Neuronal stem cell (in vitro differentiated cells): ENCODE measurements at regions not wholly inside any gene's neighbourhood (a gene's known extent, or its start where the extent isn't known, plus 50 kb on each side); places are given as distances from the start of the nearest gene placed in this dataset.
A peak's percentile ranks its signal among the peaks of the same experiment; 100 is the strongest.

Experiments used
- DNase-seq: peaks from one replicate; pipeline ENCODE4 v3.0.0-alpha.2; 2013; ENCODE audit warnings: low spot score
- H2AFZ ChIP-seq: one replicate; pipeline ENCODE4 v1.6.1; 2013; ENCODE audit warnings: mild to moderate bottlenecking, low read length, inconsistent platforms
- H2AK5ac ChIP-seq: 2 replicates; pipeline ENCODE4 v1.6.1; 2013; ENCODE audit warnings: low read depth, mild to moderate bottlenecking, inconsistent platforms, low read length, moderate library complexity, mixed read lengths
- H2BK120ac ChIP-seq: 2 replicates; pipeline ENCODE4 v1.6.1; 2013; ENCODE audit warnings: low read depth, mild to moderate bottlenecking, inconsistent platforms, low read length, moderate library complexity, mixed read lengths
- H2BK12ac ChIP-seq: one replicate; pipeline ENCODE4 v1.6.1; 2013; ENCODE audit warnings: low read length, inconsistent platforms
- H2BK15ac ChIP-seq: 2 replicates; pipeline ENCODE4 v1.6.1; 2013; ENCODE audit warnings: mild to moderate bottlenecking, low read length, inconsistent platforms, mixed read lengths
- H2BK5ac ChIP-seq: one replicate; pipeline ENCODE4 v1.6.1; 2013; ENCODE audit warnings: inconsistent platforms, mild to moderate bottlenecking, low read length, moderate library complexity
- H3K14ac ChIP-seq: one replicate; pipeline ENCODE4 v1.6.1; 2013; ENCODE audit warnings: low read length, inconsistent platforms
- H3K18ac ChIP-seq: 2 replicates; pipeline ENCODE4 v1.6.1; 2013; ENCODE audit warnings: low read length, inconsistent platforms
- H3K23ac ChIP-seq: 2 replicates; pipeline ENCODE4 v1.6.1; 2013; ENCODE audit warnings: low read depth, mild to moderate bottlenecking, mixed read lengths, low read length, inconsistent platforms; ENCODE audit not compliant: poor library complexity
- H3K27ac ChIP-seq: replicated peaks from 3 replicates; pipeline ENCODE4 v1.5.1; 2013; ENCODE audit warnings: low read length, inconsistent platforms
- H3K27me3 ChIP-seq, 3 experiments: 2 replicates each; pipeline ENCODE4 v1.6.1; 2013; ENCODE audit warnings: low read length in 3 of 3, mild to moderate bottlenecking in 2 of 3, inconsistent platforms in 1 of 3, low read depth in 1 of 3, mixed read lengths in 1 of 3, moderate library complexity in 1 of 3; ENCODE audit not compliant: control insufficient read depth in 3 of 3, insufficient read depth in 3 of 3
- H3K36me3 ChIP-seq, 2 donors: replicated peaks in 1 of 2; 2 replicates each; pipeline ENCODE4 v1.6.1; 2013; ENCODE audit warnings: low read length in 2 of 2; ENCODE audit not compliant: control insufficient read depth in 2 of 2, insufficient read depth in 2 of 2
- H3K4ac ChIP-seq: 2 replicates; pipeline ENCODE4 v1.6.1; 2013; ENCODE audit warnings: inconsistent platforms, mild to moderate bottlenecking, low read length, moderate library complexity
- H3K4me1 ChIP-seq, 2 donors: 1 replicate in 1 of 2; 2 replicates in 1 of 2; pipeline ENCODE4 v1.6.1; 2013; ENCODE audit warnings: low read length in 2 of 2, low read depth in 1 of 2; ENCODE audit not compliant: control insufficient read depth in 2 of 2, insufficient read depth in 1 of 2
- H3K4me2 ChIP-seq: one replicate; pipeline ENCODE4 v1.6.1; 2013; ENCODE audit warnings: mild to moderate bottlenecking, low read length, inconsistent platforms; ENCODE audit not compliant: insufficient read depth, poor library complexity, severe bottlenecking
- H3K4me3 ChIP-seq, 2 donors: 2 replicates each; pipeline ENCODE4 v1.5.1; 2013; ENCODE audit warnings: low read length in 2 of 2, mild to moderate bottlenecking in 2 of 2, inconsistent platforms in 1 of 2, moderate library complexity in 1 of 2
- H3K79me1 ChIP-seq: one replicate; pipeline ENCODE4 v1.6.1; 2013; ENCODE audit warnings: low read depth, mild to moderate bottlenecking, inconsistent platforms, low read length, moderate library complexity
- H3K9ac ChIP-seq: one replicate; pipeline ENCODE4 v1.6.1; 2013; ENCODE audit warnings: mild to moderate bottlenecking, low read depth, low read length, inconsistent platforms; ENCODE audit not compliant: poor library complexity
- H3K9me3 ChIP-seq, 2 donors: replicated peaks in 1 of 2; 2 replicates each; pipeline versions ENCODE3 to v1.6.1; 2013; ENCODE audit warnings: low read length in 2 of 2, mild to moderate bottlenecking in 2 of 2, inconsistent platforms in 1 of 2, low read depth in 1 of 2, mixed read lengths in 1 of 2, moderate library complexity in 1 of 2; ENCODE audit not compliant: control insufficient read depth in 2 of 2, insufficient read depth in 1 of 2
- H4K8ac ChIP-seq: one replicate; pipeline ENCODE4 v1.6.1; 2013; ENCODE audit warnings: low read depth, mild to moderate bottlenecking, inconsistent platforms, low read length, moderate library complexity
- H4K91ac ChIP-seq: one replicate; pipeline ENCODE4 v1.6.1; 2013; ENCODE audit warnings: low read length, low read depth, mild to moderate bottlenecking, inconsistent platforms; ENCODE audit not compliant: poor library complexity
- WGBS, 2 donors: extraction: QIAGEN DNeasy Blood & Tissue Kit; methylation state at CpG; one replicate each; pipeline ENCODE4 v1.1.7; 2013; ENCODE audit warnings: missing lambda C conversion rate in 2 of 2, mixed read lengths in 1 of 2; ENCODE audit not compliant: insufficient read length in 2 of 2, insufficient replicate concordance in 1 of 2; ENCODE audit errors: extremely low coverage in 2 of 2; 5-methylcytosine and 5-hydroxymethylcytosine counted together

DNA sequence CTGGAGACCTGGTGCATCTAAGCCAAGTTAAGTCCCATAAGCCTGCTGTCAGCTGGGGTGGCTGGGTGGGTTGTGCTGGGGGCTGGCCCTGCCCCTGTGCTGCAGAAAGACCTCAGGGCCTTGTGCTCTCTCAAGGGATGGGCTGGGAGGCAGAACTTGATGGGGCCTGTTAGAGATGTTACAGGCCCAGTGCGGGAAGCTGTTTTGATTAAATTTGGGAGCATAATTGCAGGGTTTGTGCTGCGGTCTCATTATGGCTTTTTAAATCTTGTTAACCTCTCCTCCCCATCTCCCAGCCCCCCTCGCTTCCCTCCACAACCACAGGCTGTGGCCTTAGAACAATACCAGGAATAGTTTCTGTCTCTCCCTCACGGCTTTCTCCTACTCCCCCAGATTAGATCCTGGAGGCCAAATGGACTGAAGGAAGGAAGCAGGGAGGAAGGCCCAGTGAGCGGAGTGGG lies 87.6 kb upstream of the TLE3 start:
- H2AK5ac ChIP-seq = peak overlapping the region; percentile 71
- H2AFZ ChIP-seq = no peak overlapping the region
- H3K4me1 ChIP-seq = peaks cover 0 to 12% of the 10 kb centered on the region in 2 donors
- H3K9ac ChIP-seq = peak overlapping the region; percentile 34
- H4K8ac ChIP-seq = no peak overlapping the region
- H2BK12ac ChIP-seq = no peak overlapping the region
- no peak overlapping the region for H4K91ac ChIP-seq
- peak overlapping the region; percentile 56 for H2BK5ac ChIP-seq
- H3K4me3 ChIP-seq = no peak overlapping the region
- H3K27me3 ChIP-seq = no peaks in the 10 kb centered on the region
- no peak overlapping the region for H2BK120ac ChIP-seq
- H3K4me2 ChIP-seq = no peak overlapping the region
- H3K36me3 ChIP-seq = no peaks in the 10 kb centered on the region
- H3K79me1 ChIP-seq = no peaks in the 10 kb centered on the region
- no peaks in the 10 kb centered on the region for H3K9me3 ChIP-seq
- no peak overlapping the region for H3K4ac ChIP-seq
- no peak overlapping the region for H3K14ac ChIP-seq
- no peak overlapping the region for H3K27ac ChIP-seq
- peak overlapping the region; percentile 32 for H3K18ac ChIP-seq
- WGBS, 2 donors = no CpG with 5 or more reads among the region's 5 CpGs
- H2BK15ac ChIP-seq = peak overlapping the region; percentile 67
- no peak overlapping the region for H3K23ac ChIP-seq
- no peak for DNase-seq

DNA sequence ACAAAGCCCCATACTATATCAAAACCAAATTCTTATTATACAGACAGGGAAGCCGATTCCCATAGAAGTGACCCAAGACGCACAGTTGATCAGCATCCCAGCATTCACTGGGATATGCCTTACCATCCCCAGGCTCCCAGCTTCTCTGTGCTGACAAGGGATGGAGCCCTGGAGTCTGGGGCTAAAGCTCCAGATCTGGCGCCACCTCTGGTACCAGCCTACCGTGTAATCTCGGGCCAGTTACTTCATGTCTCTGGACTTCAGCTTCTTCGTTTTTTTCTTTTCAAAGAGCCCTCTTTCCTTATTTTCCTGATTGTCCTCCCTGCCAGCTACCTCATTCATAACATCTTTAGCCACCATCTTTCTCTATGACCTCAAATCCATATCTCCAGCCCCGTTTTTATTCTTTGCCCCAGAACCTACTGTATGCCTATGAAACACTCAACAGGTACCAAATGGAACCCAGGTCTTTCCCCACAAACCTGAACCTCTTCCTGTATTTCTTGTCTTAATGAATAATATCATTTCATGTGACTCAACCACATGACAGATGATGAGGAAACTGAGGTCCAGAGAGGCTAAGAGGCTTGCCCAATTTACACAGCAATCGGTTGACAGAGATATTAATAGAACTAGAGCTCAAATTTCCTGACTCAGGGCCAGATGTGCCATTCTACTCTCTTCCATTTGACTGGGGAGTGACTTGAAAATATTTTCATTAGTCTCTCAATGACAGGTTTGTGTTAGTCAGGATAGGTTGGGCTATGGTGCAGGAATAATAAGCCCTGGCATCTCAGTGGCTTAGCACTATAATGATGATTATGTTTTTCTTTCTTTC lies 85.4 kb upstream of the TLE3 start:
- no peak overlapping the region for H2BK15ac ChIP-seq
- no peaks in the 10 kb centered on the region for H3K36me3 ChIP-seq
- DNase-seq = no peak
- no peak overlapping the region for H4K91ac ChIP-seq
- H3K14ac ChIP-seq = no peak overlapping the region
- H3K4ac ChIP-seq = no peak overlapping the region
- H3K18ac ChIP-seq = no peak overlapping the region
- H4K8ac ChIP-seq = no peak overlapping the region
- no peak overlapping the region for H2BK12ac ChIP-seq
- no peaks in the 10 kb centered on the region for H3K79me1 ChIP-seq
- H3K4me3 ChIP-seq = no peak overlapping the region
- no CpG with 5 or more reads among the region's 8 CpGs for WGBS, 2 donors
- H3K23ac ChIP-seq = no peak overlapping the region
- no peak overlapping the region for H3K4me2 ChIP-seq
- peaks cover 0 to 10% of the 10 kb centered on the region in 2 donors for H3K4me1 ChIP-seq
- no peak overlapping the region for H3K27ac ChIP-seq
- H2AFZ ChIP-seq = no peak overlapping the region
- H3K9me3 ChIP-seq = no peaks in the 10 kb centered on the region
- H3K9ac ChIP-seq = no peak overlapping the region
- H3K27me3 ChIP-seq = no peaks in the 10 kb centered on the region
- no peak overlapping the region for H2AK5ac ChIP-seq
- H2BK5ac ChIP-seq = no peak overlapping the region
- no peak overlapping the region for H2BK120ac ChIP-seq

DNA sequence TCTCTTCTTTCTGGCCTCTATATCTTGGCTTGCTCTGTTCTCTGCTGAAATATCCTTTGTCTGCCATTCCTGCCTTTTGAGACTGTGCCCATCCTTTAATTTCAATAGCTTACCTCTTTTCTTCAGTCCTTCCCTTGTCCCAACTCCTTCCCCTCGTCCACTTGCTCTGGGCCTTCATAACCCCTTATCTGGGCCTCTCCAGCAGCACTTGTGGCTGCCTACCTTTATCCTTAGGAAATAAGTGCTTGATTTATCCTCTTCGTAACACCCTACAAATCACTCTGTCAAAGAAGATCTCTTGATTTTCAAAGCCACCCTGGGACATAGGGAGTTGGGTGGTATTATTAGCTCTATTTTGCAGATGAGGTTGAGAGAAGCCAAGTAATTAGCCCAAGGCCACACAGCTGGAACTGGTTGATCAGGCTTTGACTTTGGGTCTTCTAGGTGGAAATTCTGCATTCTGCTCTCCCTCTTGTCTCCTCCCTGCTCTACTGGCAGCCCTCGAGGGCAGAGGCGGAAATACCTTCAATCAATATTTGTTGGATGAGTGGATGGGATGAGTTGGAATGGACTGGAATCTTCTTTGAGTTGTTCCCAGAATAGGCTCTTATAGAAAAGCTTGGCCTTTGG lies 84.0 kb upstream of the TLE3 start:
- H4K91ac ChIP-seq = no peak overlapping the region
- H2BK120ac ChIP-seq = no peak overlapping the region
- no peak overlapping the region for H3K14ac ChIP-seq
- H3K27ac ChIP-seq = no peak overlapping the region
- H4K8ac ChIP-seq = no peak overlapping the region
- H2BK12ac ChIP-seq = no peak overlapping the region
- no peak overlapping the region for H2BK15ac ChIP-seq
- H3K36me3 ChIP-seq = no peaks in the 10 kb centered on the region
- no peak overlapping the region for H3K4me3 ChIP-seq
- H3K9ac ChIP-seq = no peak overlapping the region
- H3K4ac ChIP-seq = no peak overlapping the region
- H2BK5ac ChIP-seq = no peak overlapping the region
- H2AFZ ChIP-seq = no peak overlapping the region
- H2AK5ac ChIP-seq = no peak overlapping the region
- DNase-seq = no peak
- H3K4me1 ChIP-seq = peaks cover 0 to 10% of the 10 kb centered on the region in 2 donors
- H3K4me2 ChIP-seq = no peak overlapping the region
- no peaks in the 10 kb centered on the region for H3K27me3 ChIP-seq
- H3K18ac ChIP-seq = no peak overlapping the region
- no peaks in the 10 kb centered on the region for H3K79me1 ChIP-seq
- no CpG with 5 or more reads among the region's 4 CpGs for WGBS, 2 donors
- H3K23ac ChIP-seq = no peak overlapping the region
- no peaks in the 10 kb centered on the region for H3K9me3 ChIP-seq

DNA sequence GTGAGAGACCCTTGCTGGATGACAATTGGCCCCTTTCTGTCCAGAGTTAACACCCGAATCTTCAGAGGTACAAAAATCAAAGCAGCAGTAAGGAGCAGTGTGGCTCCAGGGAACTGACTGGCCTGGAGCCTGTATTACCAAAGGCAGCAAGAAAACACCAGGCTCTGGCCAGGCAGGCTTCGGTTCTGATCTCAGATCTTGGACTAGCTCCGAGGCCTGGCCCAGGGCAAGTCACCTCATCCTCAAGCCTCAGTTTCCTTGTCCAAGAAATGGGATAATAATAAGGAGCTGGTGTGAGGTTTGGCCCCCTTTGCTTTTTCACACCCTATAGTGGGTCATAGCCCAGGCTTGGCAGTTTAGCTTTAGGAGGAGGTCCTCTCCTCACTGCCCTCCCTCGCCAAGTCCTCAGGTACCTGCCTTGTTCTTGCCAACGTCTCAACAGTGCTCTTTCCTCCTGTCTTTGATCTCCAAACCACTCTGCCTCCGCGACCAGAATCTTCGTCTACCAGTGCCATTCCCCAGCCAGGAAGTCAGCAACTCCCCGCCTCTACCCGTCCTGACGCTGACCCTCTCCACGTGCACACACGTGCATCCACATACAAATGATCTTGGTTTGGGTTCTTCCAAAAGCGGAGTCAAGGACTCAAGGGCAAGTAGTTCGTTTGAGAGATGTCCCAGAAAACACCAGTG lies 82.6 kb upstream of the TLE3 start:
- no peak overlapping the region for H3K4ac ChIP-seq
- H3K14ac ChIP-seq = no peak overlapping the region
- no peak overlapping the region for H3K23ac ChIP-seq
- no peaks in the 10 kb centered on the region for H3K9me3 ChIP-seq
- no peak overlapping the region for H3K4me3 ChIP-seq
- H3K4me1 ChIP-seq = peaks cover 0 to 4% of the 10 kb centered on the region in 2 donors
- no peak for DNase-seq
- no peaks in the 10 kb centered on the region for H3K79me1 ChIP-seq
- H3K18ac ChIP-seq = peak overlapping the region; percentile 76
- no peak overlapping the region for H2BK120ac ChIP-seq
- peak overlapping the region; percentile 15 for H2BK15ac ChIP-seq
- H3K4me2 ChIP-seq = no peak overlapping the region
- no peak overlapping the region for H2BK12ac ChIP-seq
- peak overlapping the region; percentile 21 for H2AK5ac ChIP-seq
- no peak overlapping the region for H3K9ac ChIP-seq
- no peak overlapping the region for H4K91ac ChIP-seq
- H3K27ac ChIP-seq = no peak overlapping the region
- no peak overlapping the region for H2BK5ac ChIP-seq
- no peak overlapping the region for H4K8ac ChIP-seq
- no peaks in the 10 kb centered on the region for H3K36me3 ChIP-seq
- H2AFZ ChIP-seq = no peak overlapping the region
- no peaks in the 10 kb centered on the region for H3K27me3 ChIP-seq
- WGBS, 2 donors = no CpG with 5 or more reads among the region's 15 CpGs
